OCI-LY7 (cell line): ENCODE measurements at regions not wholly inside any gene's neighbourhood (a gene's known extent, or its start where the extent isn't known, plus 50 kb on each side); places are given as distances from the start of the nearest gene placed in this dataset.

Experiments used
- BruUV-seq: library from RNA; stranded (reverse); fragments of 400-500 nt; replicated peaks from 2 replicates; lab custom pipeline; 2021; lab: Mats Ljungman, UMichigan
- CTCF ChIA-PET: fragments of 300-600 bp; sonication (Branson Sonifier 250); formaldehyde crosslinking; loops from one replicate; lab custom pipeline; 2022; ENCODE audit warnings: antibody characterized with exemption; ENCODE audit not compliant: unreplicated experiment; lab: Charles Lee
- POLR2A ChIA-PET: fragments of 300-600 bp; sonication (Branson Sonifier 250); formaldehyde crosslinking; loops from one replicate; lab custom pipeline; 2022; ENCODE audit warnings: antibody characterized with exemption; lab: Charles Lee
- DNase-seq: peaks from one replicate; pipeline ENCODE4 v3.0.0-alpha.2; 2015; ENCODE audit warnings: low spot score
- H2AFZ ChIP-seq: fragments of 200-600 bp; sonication (generic), shearing (Covaris generic); 2 replicates; pipeline ENCODE4 v1.6.1; 2014; ENCODE audit warnings: mild to moderate bottlenecking, antibody characterized with exemption, low read length, moderate library complexity
- H3K27ac ChIP-seq: fragments of 200-600 bp; sonication (generic); 2 replicates; pipeline ENCODE4 v1.5.1; 2014; ENCODE audit warnings: mixed run types, low read depth, mild to moderate bottlenecking, moderate library complexity, low read length, inconsistent platforms; ENCODE audit not compliant: poor library complexity, severe bottlenecking
- H3K36me3 ChIP-seq: fragments of 200-600 bp; sonication (generic); 2 replicates; pipeline ENCODE4 v1.6.1; 2014; ENCODE audit warnings: mild to moderate bottlenecking, antibody characterized with exemption, low read length, moderate library complexity, mixed read lengths; ENCODE audit not compliant: insufficient read depth
- H3K4me1 ChIP-seq: fragments of 200-600 bp; sonication (generic); 2 replicates; pipeline ENCODE4 v1.5.1; 2014; ENCODE audit warnings: mild to moderate bottlenecking, low read length; ENCODE audit not compliant: insufficient read depth, poor library complexity, severe bottlenecking
- H3K4me2 ChIP-seq: fragments of 200-600 bp; sonication (generic); 2 replicates; pipeline ENCODE4 v1.6.1; 2014; ENCODE audit warnings: mild to moderate bottlenecking, low read length
- H3K4me3 ChIP-seq: fragments of 200-600 bp; sonication (generic); 2 replicates; pipeline ENCODE4 v1.5.1; 2014; ENCODE audit warnings: mild to moderate bottlenecking, low read depth, low read length; ENCODE audit not compliant: poor library complexity, severe bottlenecking
- H3K79me2 ChIP-seq: fragments of 200-600 bp; sonication (generic); 2 replicates; pipeline ENCODE4 v1.6.1; 2016; ENCODE audit warnings: low read depth, mild to moderate bottlenecking, low read length, moderate library complexity, mixed read lengths; ENCODE audit not compliant: insufficient read depth
- H3K9me2 ChIP-seq: fragments of 200-600 bp; sonication (generic); 2 replicates; pipeline ENCODE4 v1.6.1; 2016; ENCODE audit warnings: mild to moderate bottlenecking, low read length, mixed read lengths; ENCODE audit not compliant: insufficient read depth
- H3K9me3 ChIP-seq: fragments of 200-600 bp; sonication (generic); 2 replicates; pipeline ENCODE4 v1.6.1; 2014; ENCODE audit warnings: mild to moderate bottlenecking, mixed run types, low read length, mixed read lengths
- H4K20me1 ChIP-seq: fragments of 200-600 bp; sonication (generic); 2 replicates; pipeline ENCODE4 v1.6.1; 2014; ENCODE audit warnings: mild to moderate bottlenecking, antibody characterized with exemption, low read length, moderate library complexity, mixed read lengths; ENCODE audit not compliant: insufficient read depth
- EZH2phosphoT487 ChIP-seq: fragments of 200-600 bp; sonication (generic); IDR thresholded peaks from 2 replicates; pipeline ENCODE4 v1.6.1; 2018; ENCODE audit warnings: low read depth, borderline replicate concordance, mild to moderate bottlenecking, mixed run types, antibody characterized with exemption, low read length, moderate library complexity, mixed read lengths
- intact Hi-C: fragments of 100-400 bp; cut with micrococcal nuclease; formaldehyde crosslinking; loops from one replicate; pipeline ENCODE4 v1.10.0; 2022; ENCODE audit not compliant: unreplicated experiment
- TF ChIP-seq, protein P1 (sequence below): fragments of 200-600 bp; sonication (generic); conservative IDR thresholded peaks from 2 replicates; pipeline ENCODE4 v1.5.1; 2014; ENCODE audit warnings: mild to moderate bottlenecking, antibody characterized with exemption, low read length, moderate library complexity, mixed read lengths

DNA sequence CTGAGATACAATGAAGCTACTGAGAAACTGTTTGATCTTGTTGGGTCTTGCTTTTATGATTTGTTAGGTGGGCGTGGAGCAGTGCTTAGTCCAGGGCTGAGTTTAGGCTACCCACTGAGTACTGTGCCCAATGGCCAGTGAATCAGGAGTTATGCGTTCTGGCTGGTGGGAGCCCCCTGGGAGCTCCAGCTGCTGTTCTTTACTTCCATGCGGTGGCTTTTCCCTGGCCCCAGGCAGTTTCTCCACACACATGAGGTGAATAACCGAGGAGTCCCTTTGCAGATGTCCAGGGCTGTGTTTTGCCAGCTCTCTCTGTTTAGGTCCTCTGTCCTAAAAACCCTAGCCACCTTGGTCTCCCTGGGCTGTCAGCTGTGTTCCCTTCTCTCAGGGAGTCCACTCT, 106.5 kb downstream of the KLF13 start:
- Histone ChIP-seq H3K9me3 (no peaks in the 10 kb centered on the region), H3K27ac (no peak overlapping the region), H3K4me1 (peaks cover 40% of the 10 kb centered on the region), H3K4me3 (no peak overlapping the region), H3K9me2 (no peaks in the 10 kb centered on the region), H3K36me3 (no peaks in the 10 kb centered on the region), H2AFZ (no peak overlapping the region), H3K79me2 (no peaks in the 10 kb centered on the region), H4K20me1 (no peaks in the 10 kb centered on the region), H3K4me2 (no peak overlapping the region)
- intact Hi-C loops = loop anchor here (10.0 kb wide), 1 partner anchor 528 kb away; the partner anchor contains the start of gene FAN1
- no TSS peak for BruUV-seq
- TF ChIP-seq, protein P1, sequence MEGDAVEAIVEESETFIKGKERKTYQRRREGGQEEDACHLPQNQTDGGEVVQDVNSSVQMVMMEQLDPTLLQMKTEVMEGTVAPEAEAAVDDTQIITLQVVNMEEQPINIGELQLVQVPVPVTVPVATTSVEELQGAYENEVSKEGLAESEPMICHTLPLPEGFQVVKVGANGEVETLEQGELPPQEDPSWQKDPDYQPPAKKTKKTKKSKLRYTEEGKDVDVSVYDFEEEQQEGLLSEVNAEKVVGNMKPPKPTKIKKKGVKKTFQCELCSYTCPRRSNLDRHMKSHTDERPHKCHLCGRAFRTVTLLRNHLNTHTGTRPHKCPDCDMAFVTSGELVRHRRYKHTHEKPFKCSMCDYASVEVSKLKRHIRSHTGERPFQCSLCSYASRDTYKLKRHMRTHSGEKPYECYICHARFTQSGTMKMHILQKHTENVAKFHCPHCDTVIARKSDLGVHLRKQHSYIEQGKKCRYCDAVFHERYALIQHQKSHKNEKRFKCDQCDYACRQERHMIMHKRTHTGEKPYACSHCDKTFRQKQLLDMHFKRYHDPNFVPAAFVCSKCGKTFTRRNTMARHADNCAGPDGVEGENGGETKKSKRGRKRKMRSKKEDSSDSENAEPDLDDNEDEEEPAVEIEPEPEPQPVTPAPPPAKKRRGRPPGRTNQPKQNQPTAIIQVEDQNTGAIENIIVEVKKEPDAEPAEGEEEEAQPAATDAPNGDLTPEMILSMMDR = no peak
- no peak for TF ChIP-seq EZH2phosphoT487
- POLR2A ChIA-PET = interaction anchor here (0.6 to 1.4 kb wide), 3 partner anchors 24 to 219 kb away, joined by 3 read pairs; no protein-coding TSS in a partner anchor
- CTCF ChIA-PET = interaction anchor here (7.7 kb wide), 1 partner anchor 56 kb away, joined by 121 read pairs; no protein-coding TSS in a partner anchor
- no peak for DNase-seq

DNA sequence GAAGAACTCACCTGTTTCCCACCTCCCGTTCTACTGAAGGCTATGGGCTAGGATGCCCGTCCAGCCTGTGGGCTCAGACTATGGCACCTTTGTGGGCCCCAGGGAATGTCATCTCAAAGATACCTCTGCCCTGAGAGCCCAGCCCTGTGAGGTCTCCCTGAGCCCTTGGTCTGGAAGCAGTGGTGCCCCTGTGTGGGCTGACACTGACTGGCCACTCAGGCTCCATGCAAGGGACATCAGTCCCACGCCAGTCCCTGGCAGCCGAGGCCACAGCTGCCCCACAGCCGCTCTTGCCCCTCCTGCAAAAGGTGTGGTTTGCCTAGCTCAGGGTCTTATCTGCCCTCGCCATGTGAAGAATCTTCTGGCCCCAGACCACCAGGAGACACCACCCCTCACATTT, 106.9 kb downstream of the KLF13 start:
- Histone ChIP-seq H2AFZ (no peak overlapping the region), H4K20me1 (no peaks in the 10 kb centered on the region), H3K9me2 (no peaks in the 10 kb centered on the region), H3K36me3 (no peaks in the 10 kb centered on the region), H3K4me1 (peaks cover 45% of the 10 kb centered on the region), H3K79me2 (no peaks in the 10 kb centered on the region), H3K4me3 (no peak overlapping the region), H3K4me2 (no peak overlapping the region), H3K27ac (no peak overlapping the region), H3K9me3 (no peaks in the 10 kb centered on the region)
- intact Hi-C loops = loop anchor here (10.0 kb wide), 1 partner anchor 529 kb away; the partner anchor contains the start of gene FAN1
- ChIA-PET CTCF (interaction anchor here (7.7 kb wide), 1 partner anchor 55 kb away, joined by 121 read pairs; no protein-coding TSS in a partner anchor), POLR2A (interaction anchor here (1.4 to 1.6 kb wide), 2 partner anchors 22 to 24 kb away, joined by 3 to 5 read pairs; no protein-coding TSS in a partner anchor)
- no peak for TF ChIP-seq EZH2phosphoT487
- TF ChIP-seq, protein P1 = no peak
- no peak for DNase-seq
- no TSS peak for BruUV-seq

DNA sequence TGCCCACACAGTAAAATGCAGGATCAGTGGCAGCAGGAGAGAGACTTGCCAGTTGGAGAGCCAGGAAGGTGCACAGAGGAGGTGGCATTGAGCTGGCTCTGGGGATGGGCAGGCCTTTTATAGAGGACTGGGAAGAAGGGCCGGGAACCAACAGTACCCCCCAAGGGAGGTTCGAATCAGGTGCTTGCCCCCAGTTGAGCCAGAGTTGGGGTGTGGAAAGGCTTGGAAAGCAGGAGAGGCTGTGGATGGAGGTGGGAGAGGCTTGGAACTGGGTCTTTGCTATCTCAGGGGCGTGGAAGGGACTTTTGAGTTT, 107.6 kb downstream of the KLF13 start:
- H3K4me2 ChIP-seq = 0 out of 2 replicates have a peak overlapping the region, but pooled peaks have one; percentile 87
- H2AFZ ChIP-seq = peak overlapping the region; percentile 89; the same call in 1 of the 2 replicates
- ChIA-PET POLR2A (interaction anchor here (0.8 to 2.4 kb wide), 7 partner anchors 22 to 228 kb away, joined by 3 to 14 read pairs (median 3); partner anchors contain the start of gene KLF13), CTCF (interaction anchor here (1.0 to 7.7 kb wide), 10 partner anchors 19 to 233 kb away, joined by 3 to 121 read pairs (median 6); no protein-coding TSS in a partner anchor)
- H3K4me3 ChIP-seq = no peak overlapping the region
- H3K27ac ChIP-seq = no peak overlapping the region
- H3K36me3 ChIP-seq = no peaks in the 10 kb centered on the region
- H4K20me1 ChIP-seq = no peaks in the 10 kb centered on the region
- no peak for TF ChIP-seq EZH2phosphoT487
- no peaks in the 10 kb centered on the region for H3K79me2 ChIP-seq
- H3K4me1 ChIP-seq = peaks cover 49% of the 10 kb centered on the region
- no peak for DNase-seq
- H3K9me3 ChIP-seq = no peaks in the 10 kb centered on the region
- intact Hi-C loops = loop anchor here (2.0 to 10.0 kb wide), 3 partner anchors 73 to 529 kb away; partner anchors contain the start of gene FAN1
- BruUV-seq = no TSS peak
- no peaks in the 10 kb centered on the region for H3K9me2 ChIP-seq
